Sciatic nerve (tissue), 2 donors: ENCODE measurements at regions not wholly inside any gene's neighbourhood (a gene's known extent, or its start where the extent isn't known, plus 50 kb on each side); places are given as distances from the start of the nearest gene placed in this dataset.
A peak's percentile ranks its signal among the peaks of the same experiment; 100 is the strongest.

ENCODE experiments used
- ATAC-seq: fragments of 200-7000 bp; cut with Tn5 transposase; one replicate; pipeline ENCODE4 v1.9.1; 2020; ENCODE audit warnings: mild to moderate bottlenecking, moderate library complexity
- DNase-seq: peaks from one replicate; pipeline ENCODE4 v3.0.0-alpha.2; 2020; ENCODE audit warnings: low spot score
- intact Hi-C: fragments of 100-400 bp; cut with DNase I; formaldehyde crosslinking; loops from one replicate; pipeline ENCODE4 v1.14.2; 2022
- donor health status: DM: no; HTN: no; CAD: no.
- donor health status: DM: no; HTN: no; CAD: no.

DNA sequence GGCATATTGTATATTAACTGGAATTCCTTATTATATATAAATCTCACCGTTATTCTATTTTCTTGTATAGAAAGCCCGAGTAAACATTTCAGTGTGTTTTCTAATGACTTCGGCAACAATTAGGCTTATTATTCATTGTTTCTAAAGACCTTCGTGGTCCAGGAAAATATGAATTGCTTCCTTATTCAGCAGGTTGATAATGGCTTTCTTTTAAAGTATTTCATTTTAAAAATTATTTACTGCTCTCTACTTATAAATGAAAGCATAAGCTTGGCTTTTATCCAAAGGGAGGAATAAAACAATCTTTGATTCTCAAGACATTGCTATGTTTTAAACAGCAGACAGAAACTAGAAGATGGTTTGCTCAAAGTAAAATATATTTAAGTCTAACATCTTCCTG, 198.4 kb upstream of the RGS18 start:
- no peak for ATAC-seq
- intact Hi-C loops: no loop called here
- DNase-seq: no peak

DNA sequence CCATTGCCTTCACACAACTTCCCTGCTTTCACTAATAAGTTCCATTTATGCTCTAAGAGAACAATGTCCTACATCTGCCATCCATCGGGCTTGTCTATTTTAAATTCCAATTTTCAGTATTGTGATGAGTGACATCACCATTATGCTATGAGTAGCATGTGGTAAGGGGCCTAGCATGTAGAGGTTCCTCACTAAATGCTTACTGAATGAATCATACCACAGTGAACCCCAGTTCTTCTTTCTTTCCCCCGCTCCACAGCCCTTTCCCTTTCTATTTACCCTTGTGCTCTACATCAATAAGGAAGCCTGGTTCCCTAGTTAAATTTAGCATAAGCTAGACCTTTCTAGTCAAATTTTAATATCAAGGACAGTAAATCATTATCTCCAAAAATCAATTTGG, 195.0 kb upstream of the RGS18 start:
- ATAC-seq (no peak), DNase-seq (no peak)
- intact Hi-C loops: no loop called here

DNA sequence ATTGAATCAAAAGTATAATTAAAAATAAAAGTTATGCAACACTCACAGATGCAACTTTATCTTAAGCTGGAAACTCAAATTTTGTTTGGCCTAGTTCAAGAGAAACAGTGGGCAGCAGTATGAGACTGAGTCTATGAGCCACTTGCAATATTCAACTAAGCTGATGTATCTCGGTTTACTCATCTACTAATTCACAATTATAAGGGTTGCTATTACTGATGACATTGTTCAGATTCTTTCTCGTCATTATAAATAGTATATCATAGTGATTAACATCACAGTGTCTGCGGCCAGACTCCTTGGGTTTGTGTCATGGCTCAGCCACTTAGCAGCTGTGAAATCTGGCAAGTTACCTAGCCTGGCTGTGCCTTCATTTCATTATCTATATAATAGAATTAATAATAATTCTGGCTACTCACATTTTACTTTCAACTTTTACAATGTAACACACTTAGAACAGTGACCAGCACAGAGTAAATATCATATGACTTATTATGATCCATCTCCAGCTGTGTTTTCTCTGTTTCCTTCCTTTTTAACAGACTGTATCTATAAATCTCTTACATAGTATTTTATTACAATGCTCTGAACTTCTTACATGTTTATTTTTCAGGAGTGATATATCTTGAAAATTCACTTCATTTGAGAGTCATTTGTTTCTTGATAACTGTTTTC, 194.3 kb upstream of the RGS18 start:
- intact Hi-C loops: no loop called here
- no peak for ATAC-seq
- DNase-seq: no peak

DNA sequence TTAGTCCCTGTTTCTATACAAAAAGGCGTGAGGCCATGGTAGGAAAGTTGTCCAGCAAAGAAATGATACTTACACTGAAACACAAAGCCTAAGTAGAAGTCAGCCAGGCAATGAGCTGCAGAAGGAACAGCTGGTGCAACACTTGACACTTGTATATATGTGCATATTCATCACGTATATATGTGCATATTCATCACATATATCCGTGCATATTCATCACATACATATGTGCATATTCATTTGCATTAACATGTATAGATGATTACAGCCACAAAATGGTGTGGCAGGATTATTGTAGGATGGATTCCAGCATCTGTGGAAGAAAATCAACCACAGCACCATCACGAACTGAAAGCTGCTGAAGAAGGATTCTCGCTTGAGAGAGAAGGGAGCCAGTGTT, 189.0 kb upstream of the RGS18 start:
- ATAC-seq: no peak
- intact Hi-C loops: no loop called here
- DNase-seq: no peak

DNA sequence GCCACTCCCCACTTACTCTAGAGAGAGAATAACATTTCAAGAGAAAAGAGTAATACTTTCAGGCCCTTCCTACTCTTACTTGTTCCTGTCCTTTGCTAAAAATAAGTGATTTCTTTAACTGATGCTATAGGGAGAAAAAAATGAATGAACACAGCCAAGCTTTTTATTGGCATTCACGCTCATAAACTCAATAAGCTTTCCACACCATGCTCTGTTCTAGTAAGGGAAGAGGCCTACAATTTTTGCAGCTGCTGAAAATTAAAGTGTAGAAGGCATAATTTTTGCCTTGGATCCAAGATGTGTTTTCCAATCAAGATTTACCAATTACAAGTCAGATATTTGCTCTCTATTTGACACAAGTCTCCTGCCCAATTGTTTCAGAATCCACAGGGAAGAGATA, 188.1 kb upstream of the RGS18 start:
- no peak for ATAC-seq

DNA sequence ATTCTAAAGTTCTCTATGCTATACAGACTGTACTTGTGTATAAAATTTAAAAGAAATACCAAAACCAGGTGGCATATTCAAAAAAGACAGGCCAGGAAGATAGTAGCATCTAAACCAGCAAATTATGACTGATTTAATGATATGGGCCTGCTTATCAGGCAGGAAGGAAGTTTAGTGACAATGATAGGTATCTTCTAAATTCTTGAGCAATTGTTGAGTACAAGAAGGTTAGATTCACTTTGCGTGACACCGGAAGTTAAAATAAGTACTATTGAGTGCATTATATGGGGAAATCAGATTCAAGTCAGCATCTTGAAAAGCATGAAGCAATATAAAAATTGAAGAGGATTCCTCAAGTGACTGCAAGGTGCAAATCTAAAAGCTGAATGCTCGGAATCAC, 186.8 kb upstream of the RGS18 start:
- ATAC-seq: no peak
- DNase-seq: no peak
- intact Hi-C loops: no loop called here

More for the DNA sequence above, 188.1 kb upstream of the RGS18 start:
- no peak for DNase-seq
- intact Hi-C loops: no loop called here

DNA sequence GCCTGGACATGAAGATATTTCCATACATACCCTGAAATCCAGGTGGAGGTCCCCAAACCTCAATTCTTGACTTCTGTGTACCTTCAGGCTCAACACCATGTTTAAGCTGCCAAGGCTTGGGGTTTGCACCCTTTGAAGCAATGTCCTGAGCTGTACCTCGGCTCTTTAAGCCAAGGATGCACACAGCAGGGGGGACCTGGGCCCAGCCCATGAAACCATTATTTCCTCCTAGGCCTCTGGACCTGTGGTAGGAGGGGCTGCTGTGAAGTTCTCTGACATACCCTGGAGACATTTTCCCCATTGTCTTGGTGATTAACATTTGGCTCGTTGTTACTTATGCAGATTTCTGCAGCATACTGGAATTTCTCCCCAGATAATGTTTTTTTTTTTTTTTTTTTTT, 184.3 kb upstream of the RGS18 start:
- intact Hi-C loops: no loop called here

DNA sequence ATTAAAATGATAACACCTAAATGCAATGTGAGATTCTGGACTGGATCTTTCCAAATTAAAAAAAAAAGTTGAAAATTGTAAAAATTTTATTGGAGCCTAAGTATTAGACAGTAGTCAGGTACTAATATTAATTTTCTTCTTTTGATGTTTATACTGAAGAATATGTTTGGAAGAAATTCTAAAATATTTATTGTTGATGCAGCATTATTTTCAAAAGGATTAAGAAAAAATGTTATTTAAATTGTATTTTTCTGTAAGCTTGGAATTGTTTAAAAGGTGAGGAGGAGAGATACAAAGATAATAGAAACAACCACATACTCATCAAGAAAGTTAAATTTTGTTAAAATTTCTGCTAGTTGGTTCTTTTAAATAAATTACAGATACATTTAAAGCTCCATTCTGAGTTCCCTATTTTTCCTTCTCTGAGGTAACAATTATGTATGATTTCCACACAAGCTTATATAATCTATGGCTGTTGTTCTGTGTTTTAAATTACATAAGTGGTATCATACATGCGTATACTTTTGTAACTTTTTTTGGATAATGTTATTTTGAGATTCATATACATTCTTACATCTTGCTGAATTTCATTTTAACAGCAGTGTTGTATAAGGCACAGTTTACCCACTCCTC, 180.3 kb upstream of the RGS18 start:
- ATAC-seq: no peak

More for the DNA sequence above, 184.3 kb upstream of the RGS18 start:
- DNase-seq (no peak), ATAC-seq (no peak)

DNA sequence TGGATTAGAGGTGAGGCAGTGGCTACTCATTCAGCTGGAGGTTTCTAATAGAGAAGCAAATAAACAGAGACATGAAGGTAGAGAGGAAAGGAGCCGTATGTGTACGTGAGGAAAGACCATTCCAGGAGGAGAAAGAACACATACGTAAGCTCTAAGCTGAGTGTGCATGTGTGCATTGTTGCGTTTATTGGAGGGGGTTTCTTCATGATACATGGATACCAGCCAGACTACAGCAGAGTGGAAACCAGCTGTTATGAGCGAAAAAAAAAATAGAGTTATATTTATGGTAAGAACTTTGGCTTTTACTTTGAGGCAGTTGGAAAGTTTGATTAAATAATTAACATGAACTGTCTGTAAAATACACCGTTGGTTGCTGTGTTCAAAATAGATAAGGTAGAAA, 173.4 kb upstream of the RGS18 start:
- DNase-seq: no peak
- ATAC-seq: no peak
- intact Hi-C loops: no loop called here

More for the DNA sequence above, 180.3 kb upstream of the RGS18 start:
- intact Hi-C loops: no loop called here
- no peak for DNase-seq

DNA sequence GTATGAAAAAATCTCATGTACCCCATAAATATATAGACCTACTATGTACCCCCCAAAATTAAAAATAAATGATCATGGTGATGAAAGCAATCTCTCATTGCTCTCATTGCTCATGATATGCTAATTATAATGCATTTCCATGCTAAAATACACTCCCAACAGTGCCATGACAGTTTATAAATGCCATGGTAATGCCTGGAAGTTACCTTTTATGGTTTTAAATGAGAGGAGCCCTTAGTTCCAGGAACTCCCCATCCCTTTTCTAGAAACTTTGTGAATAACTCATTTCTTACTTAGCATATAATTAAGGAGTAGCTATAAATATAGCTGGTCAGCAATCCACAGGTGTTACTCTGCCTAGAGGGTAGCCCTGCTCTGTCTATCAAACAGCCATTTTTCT, 166.1 kb upstream of the RGS18 start:
- ATAC-seq (no peak), DNase-seq (no peak)
- intact Hi-C loops: no loop called here

DNA sequence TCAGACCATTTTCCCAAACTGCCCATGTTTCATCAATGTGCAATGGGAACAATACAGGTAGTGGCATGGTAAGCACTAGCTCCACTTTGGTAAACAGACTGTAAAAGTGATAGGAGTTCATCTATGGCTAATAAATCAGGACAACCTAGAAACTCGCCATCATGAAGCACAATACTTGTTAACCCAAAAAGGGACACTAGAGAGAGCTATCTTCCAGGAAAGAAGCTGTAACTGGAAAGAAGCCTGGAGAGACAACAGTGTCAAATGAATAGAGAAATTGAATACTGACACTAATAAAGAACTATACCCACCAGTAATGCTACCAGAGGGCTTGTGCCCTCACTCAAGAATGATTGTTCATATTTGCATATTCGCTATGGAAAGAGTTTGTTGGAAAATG, 164.7 kb upstream of the RGS18 start:
- ATAC-seq: no peak
- no peak for DNase-seq
- intact Hi-C loops: no loop called here

DNA sequence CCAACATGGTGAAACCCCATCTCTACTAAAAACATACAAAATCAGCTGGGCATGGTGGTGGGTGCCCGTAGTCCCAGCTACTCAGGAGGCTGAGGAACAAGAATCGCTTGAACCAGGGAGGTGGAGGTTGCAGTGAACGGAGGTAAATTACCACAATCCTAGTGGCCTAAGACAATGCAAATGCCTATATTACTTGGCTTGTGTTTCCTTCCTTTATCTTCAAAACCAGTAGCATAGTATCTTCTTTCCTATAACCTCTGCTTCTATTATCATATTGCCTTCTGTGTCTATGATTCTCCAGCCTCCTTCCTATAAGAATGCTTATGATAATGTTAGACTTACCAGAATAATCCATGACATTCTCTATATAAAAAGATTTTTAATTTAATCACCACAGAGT, 156.2 kb upstream of the RGS18 start:
- intact Hi-C loops: loop anchor here (2.0 kb wide), 1 partner anchor 73 kb away; no protein-coding TSS in a partner anchor
- DNase-seq (no peak), ATAC-seq (no peak)

DNA sequence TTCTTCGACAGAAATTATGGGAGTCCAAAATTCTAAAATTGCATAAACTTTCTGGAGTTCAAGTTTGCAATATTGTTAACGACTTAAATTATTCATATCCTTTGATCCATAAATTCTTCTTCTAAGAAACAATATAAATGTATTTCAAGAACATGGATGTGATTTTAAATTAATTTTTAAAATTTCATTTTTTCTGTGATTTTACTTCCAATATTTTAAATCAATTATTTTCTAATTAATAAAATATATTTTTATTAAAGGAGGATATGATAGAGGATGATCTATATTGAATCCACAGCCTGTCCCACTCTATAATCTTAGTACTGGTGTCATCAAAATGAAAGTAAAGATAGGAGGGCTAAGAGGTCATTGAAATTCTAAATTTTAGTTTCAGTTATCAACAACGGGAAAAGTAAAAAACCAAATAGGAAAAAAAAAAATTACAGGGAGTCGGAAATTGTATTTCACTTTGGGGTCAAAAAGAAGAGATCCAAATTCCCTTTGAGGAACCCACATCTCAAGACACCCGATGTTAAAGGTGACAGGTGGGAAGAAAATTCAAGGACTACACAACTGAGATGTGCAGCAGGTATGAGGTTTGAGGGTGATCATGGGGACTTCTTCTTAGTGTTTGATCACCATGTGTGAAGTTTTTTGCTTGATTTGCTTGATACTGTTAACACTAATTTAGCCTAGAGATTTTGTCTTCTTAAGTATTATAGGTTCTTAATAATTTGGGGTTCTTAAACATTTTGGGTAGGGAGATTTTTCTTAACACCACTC, 154.8 kb upstream of the RGS18 start:
- no peak for DNase-seq
- no peak for ATAC-seq
- intact Hi-C loops: loop anchor here (2.0 kb wide), 1 partner anchor 71 kb away; no protein-coding TSS in a partner anchor

DNA sequence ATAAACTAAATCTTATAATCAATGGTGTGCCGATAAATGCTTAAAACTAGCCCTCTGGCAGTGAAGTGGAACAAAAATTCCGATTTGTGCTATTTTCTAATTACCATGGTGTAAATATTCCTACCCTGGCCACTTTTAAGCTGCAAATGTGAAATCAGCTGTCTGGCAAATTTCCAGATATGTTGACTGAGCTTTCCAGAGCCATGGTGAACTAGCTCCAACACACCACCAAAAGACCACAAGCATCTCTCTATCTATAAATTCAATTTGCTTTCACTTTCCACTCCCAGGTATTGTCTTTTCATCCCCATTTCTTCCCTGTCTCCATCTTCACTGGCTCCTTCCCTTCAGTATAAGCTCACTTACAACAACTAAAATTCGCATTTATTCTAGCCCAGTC, 152.3 kb upstream of the RGS18 start:
- intact Hi-C loops: no loop called here
- DNase-seq (no peak), ATAC-seq (no peak)

DNA sequence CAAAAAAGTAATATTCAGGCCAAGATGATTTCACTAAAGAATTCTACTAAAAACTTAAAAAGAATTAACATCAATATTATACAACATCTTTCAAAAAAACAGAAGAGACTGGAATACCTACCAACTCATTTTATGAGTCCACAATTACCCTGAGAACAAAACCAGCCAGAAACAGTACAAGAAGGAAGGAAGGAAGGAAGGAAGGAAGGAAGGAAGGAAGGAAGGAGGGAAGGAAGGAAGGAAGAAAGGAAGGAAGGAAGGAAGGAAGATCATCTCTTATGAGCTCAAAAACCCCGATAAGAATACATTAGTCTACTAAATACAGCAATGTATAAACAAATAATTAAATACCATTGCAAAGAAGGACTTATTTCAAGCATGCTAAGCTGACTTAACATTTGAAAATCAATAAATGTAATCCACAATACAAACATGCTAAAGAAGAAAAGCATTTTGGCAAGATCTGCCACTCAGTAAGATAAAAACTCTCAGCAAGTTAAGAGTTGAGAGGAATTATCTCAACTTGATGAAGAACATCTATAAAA, 149.9 kb upstream of the RGS18 start:
- DNase-seq (no peak), ATAC-seq (no peak)
- intact Hi-C loops: no loop called here

DNA sequence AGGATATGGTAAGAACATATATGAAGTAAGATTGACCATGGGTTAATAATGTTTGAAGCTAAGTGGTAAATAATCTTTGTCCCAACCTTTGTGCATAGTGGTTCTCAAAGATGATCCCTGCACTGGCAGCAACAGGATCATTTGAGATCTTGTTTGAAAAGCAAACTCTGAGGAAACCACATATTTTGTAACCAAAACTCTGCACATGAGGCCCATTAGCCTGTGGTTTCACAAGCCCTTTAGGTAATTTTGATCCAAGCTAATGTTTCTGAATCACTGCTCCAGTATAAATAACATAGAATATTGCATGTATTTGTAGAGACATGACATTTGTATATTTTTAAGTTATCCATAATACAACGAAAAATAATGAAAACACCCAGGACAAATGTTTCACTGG, 147.9 kb upstream of the RGS18 start:
- ATAC-seq (peak; percentile 26), DNase-seq (no peak)
- intact Hi-C loops: no loop called here

DNA sequence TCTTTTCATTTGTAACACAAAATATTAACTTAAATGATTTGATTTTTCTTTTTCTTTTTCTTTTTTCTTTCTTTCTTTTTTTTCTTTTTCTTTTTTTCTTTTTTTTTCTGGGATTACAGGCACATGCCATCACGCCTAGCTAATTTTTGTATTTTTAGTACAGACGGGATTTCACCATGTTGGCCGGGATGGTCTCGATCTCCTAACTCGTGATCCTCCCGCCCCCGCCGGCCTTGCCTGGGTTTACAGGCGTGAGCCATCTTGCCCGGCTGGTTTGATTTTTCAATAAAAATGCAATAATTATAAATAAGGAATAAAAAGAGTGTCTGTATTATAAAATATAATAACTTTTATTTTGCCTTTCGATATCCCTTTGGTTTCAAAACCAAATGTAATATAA, 146.7 kb upstream of the RGS18 start:
- no peak for ATAC-seq
- DNase-seq: no peak
- intact Hi-C loops: no loop called here

DNA sequence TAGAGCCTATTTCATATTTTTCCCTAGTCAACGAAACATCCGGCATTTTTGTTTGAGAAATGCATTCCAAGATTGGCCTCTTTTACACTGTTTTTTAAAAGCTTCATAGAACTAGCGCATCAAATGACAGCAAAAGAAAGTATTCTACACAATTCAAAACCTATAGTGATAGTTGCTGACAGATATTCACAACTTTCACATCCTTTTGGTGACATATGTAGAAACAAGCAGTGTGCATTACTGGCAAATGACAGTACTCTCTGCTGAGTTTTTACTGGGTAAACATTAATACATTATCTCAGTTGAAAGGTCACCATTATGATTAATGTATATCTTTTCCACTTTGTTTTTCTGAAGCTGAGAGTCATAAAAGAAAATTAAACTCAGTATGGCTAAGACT, 135.4 kb upstream of the RGS18 start:
- DNase-seq (no peak), ATAC-seq (no peak)
- intact Hi-C loops: no loop called here

DNA sequence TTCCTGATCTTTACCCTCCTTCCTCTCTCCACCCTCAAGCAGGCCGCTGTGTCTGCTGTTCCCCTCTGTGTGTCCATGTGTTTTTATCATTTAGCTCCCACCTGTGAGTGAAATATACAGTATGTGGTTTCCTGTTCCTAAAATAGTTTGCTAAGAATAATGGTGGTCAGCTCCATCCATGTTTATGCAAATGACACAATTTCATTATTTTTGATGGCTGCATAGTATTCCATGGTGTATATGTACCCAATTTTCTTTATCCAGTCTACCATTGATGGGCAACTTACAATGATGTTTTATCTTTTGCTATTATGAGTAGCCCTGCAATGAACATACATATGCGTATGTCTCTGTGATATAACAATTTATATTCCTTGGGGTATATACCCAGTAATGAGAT, 133.4 kb upstream of the RGS18 start:
- DNase-seq (no peak), ATAC-seq (no peak)
- intact Hi-C loops: no loop called here

DNA sequence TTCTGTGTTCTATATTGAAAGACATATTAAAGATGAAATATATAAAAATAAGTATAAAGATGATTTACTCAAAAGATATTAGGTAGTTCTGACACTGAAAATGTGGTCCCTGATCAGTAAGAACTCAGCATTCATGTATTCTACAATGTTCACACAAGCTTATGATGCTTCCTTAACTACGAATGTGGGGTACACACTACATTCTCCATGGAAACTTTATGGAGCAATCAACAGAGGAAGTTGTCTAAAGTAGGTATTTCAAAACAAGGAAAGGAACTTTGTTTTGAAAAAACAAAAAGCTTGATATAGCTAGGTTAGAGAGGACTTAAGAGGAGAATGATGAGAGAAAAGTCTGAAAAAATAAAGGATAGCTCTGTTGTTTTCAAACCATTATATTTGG, 119.7 kb upstream of the RGS18 start:
- ATAC-seq: no peak
- no peak for DNase-seq
- intact Hi-C loops: no loop called here
